ENCODE measurements at regions not wholly inside any gene's neighbourhood (a gene's known extent, or its start where the extent isn't known, plus 50 kb on each side); places are given as distances from the start of the nearest gene placed in this dataset.

- no peak for DNase-seq
Observed at GRCh38 chr13:50361282-50361681, 346.0 kb downstream of the KCNRG start.

GRCh38 chr13:50365408-50366391 lies 350.5 kb downstream of the KCNRG start:
- DNase-seq = no peak

GRCh38 chr13:50366488-50367174 lies 351.4 kb downstream of the KCNRG start:
- DNase-seq = no peak

GRCh38 chr13:50369646-50370045 lies 354.4 kb downstream of the KCNRG start:
- DNase-seq = no peak

- no peak for DNase-seq
Observed at GRCh38 chr13:50370303-50370950, 355.2 kb downstream of the KCNRG start.

- no peak for DNase-seq
Observed at GRCh38 chr13:50374517-50374916, 359.3 kb downstream of the KCNRG start.

GRCh38 chr13:50375792-50376191 lies 360.5 kb downstream of the KCNRG start:
- no peak for DNase-seq

- no peak for DNase-seq
Observed at GRCh38 chr13:50376895-50377575, 361.8 kb downstream of the KCNRG start.

GRCh38 chr13:50377726-50378270 lies 362.6 kb downstream of the KCNRG start:
- no peak for DNase-seq

- DNase-seq = no peak
Observed at GRCh38 chr13:50378509-50379044, 363.3 kb downstream of the KCNRG start.

GRCh38 chr13:50379584-50379983 lies 364.3 kb downstream of the KCNRG start:
- no peak for DNase-seq

- no peak for DNase-seq
Observed at GRCh38 chr13:50380905-50381304, 365.7 kb downstream of the KCNRG start.

- DNase-seq = no peak
Observed at GRCh38 chr13:50382511-50382910, 367.3 kb downstream of the KCNRG start.

GRCh38 chr13:50382951-50383350 lies 367.7 kb downstream of the KCNRG start:
- DNase-seq = no peak

GRCh38 chr13:50384724-50385123 lies 369.5 kb downstream of the KCNRG start:
- no peak for DNase-seq

GRCh38 chr13:50386541-50387050 lies 371.4 kb downstream of the KCNRG start:
- DNase-seq = no peak

- no peak for DNase-seq
Observed at GRCh38 chr13:50387051-50387581, 371.9 kb downstream of the KCNRG start.

GRCh38 chr13:50388481-50388880 lies 373.2 kb downstream of the KCNRG start:
- DNase-seq = no peak

- peak; percentile 57 to 73 for DNase-seq
Observed at GRCh38 chr13:50389726-50390125, 374.5 kb downstream of the KCNRG start.

- DNase-seq = no peak
Observed at GRCh38 chr13:50390503-50391248, 375.4 kb downstream of the KCNRG start.

- no peak for DNase-seq
Observed at GRCh38 chr13:50392977-50393376, 377.7 kb downstream of the KCNRG start.

Data from cerebellar nuclear complex (tissue), 1 donor.